ENCODE measurements at regions not wholly inside any gene's neighbourhood (a gene's known extent, or its start where the extent isn't known, plus 50 kb on each side); places are given as distances from the start of the nearest gene placed in this dataset.

- DNase-seq = no peak
Measured at GRCh38 chr16:73232555-73233328, 184.8 kb upstream of the ZFHX3 start.

GRCh38 chr16:73231944-73232554 lies 184.1 kb upstream of the ZFHX3 start:
- DNase-seq = no peak

GRCh38 chr16:73231379-73231778 lies 183.5 kb upstream of the ZFHX3 start:
- DNase-seq = no peak

GRCh38 chr16:73230651-73231050 lies 182.7 kb upstream of the ZFHX3 start:
- no peak for DNase-seq

- DNase-seq = no peak
Measured at GRCh38 chr16:73228649-73229048, 180.7 kb upstream of the ZFHX3 start.

GRCh38 chr16:73226675-73227074 lies 178.7 kb upstream of the ZFHX3 start:
- DNase-seq = no peak

- no peak for DNase-seq
Measured at GRCh38 chr16:73225983-73226382, 178.1 kb upstream of the ZFHX3 start.

GRCh38 chr16:73220836-73221235 lies 172.9 kb upstream of the ZFHX3 start:
- DNase-seq = no peak

GRCh38 chr16:73219176-73219575 lies 171.2 kb upstream of the ZFHX3 start:
- no peak for DNase-seq

GRCh38 chr16:73217654-73218053 lies 169.7 kb upstream of the ZFHX3 start:
- no peak for DNase-seq

GRCh38 chr16:73216932-73217331 lies 169.0 kb upstream of the ZFHX3 start:
- DNase-seq = no peak

GRCh38 chr16:73215678-73216377 lies 167.9 kb upstream of the ZFHX3 start:
- no peak for DNase-seq

GRCh38 chr16:73214825-73215677 lies 167.1 kb upstream of the ZFHX3 start:
- DNase-seq = no peak

GRCh38 chr16:73213732-73214455 lies 166.0 kb upstream of the ZFHX3 start:
- DNase-seq = no peak

- DNase-seq = no peak
Measured at GRCh38 chr16:73212431-73212830, 164.5 kb upstream of the ZFHX3 start.

GRCh38 chr16:73210686-73211085 lies 162.8 kb upstream of the ZFHX3 start:
- no peak for DNase-seq

- DNase-seq = no peak
Measured at GRCh38 chr16:73210084-73210483, 162.2 kb upstream of the ZFHX3 start.

- no peak for DNase-seq
Measured at GRCh38 chr16:73209190-73209589, 161.3 kb upstream of the ZFHX3 start.

- no peak for DNase-seq
Measured at GRCh38 chr16:73206151-73206707, 158.3 kb upstream of the ZFHX3 start.

GRCh38 chr16:73205153-73205886 lies 157.4 kb upstream of the ZFHX3 start:
- DNase-seq = no peak
